IMR-90 (cell line): ENCODE measurements at regions not wholly inside any gene's neighbourhood (a gene's known extent, or its start where the extent isn't known, plus 50 kb on each side); places are given as distances from the start of the nearest gene placed in this dataset.

Source experiments
- BHLHE40 ChIP-seq: fragments of 150-350 bp; IDR thresholded peaks from 2 replicates; pipeline ENCODE4 v1.6.1; 2016; ENCODE audit warnings: mild to moderate bottlenecking, low read depth, low read length
- CEBPB ChIP-seq: IDR thresholded peaks from 2 replicates; pipeline ENCODE4 v1.6.1; 2012; ENCODE audit warnings: low read depth, low read length, improper control_type of control experiment
- FOS ChIP-seq: fragments of 150-350 bp; IDR thresholded peaks from 2 replicates; pipeline ENCODE4 v1.6.1; 2016; ENCODE audit warnings: low read depth, low read length
- MAFK ChIP-seq: IDR thresholded peaks from 2 replicates; pipeline ENCODE4 v1.6.1; 2012; ENCODE audit warnings: low read depth, low read length, improper control_type of control experiment
- MAZ ChIP-seq: IDR thresholded peaks from 2 replicates; pipeline ENCODE4 v1.6.1; 2012; ENCODE audit warnings: low read depth, mild to moderate bottlenecking, low read length, improper control_type of control experiment, moderate library complexity, borderline replicate concordance
- POLR2A ChIP-seq: IDR thresholded peaks from 2 replicates; pipeline ENCODE4 v1.6.1; 2012; ENCODE audit warnings: mild to moderate bottlenecking, low read depth, low read length
- RAD21 ChIP-seq: IDR thresholded peaks from 2 replicates; pipeline ENCODE4 v1.6.1; 2012; ENCODE audit warnings: low read length, improper control_type of control experiment
- RFX5 ChIP-seq: IDR thresholded peaks from 2 replicates; pipeline ENCODE4 v1.8.0; 2012; ENCODE audit warnings: low read depth, mild to moderate bottlenecking, low read length, moderate library complexity
- SMC3 ChIP-seq: fragments of 150-350 bp; IDR thresholded peaks from 2 replicates; pipeline ENCODE4 v1.6.1; 2016; ENCODE audit warnings: low read depth, mild to moderate bottlenecking, antibody characterized with exemption, low read length, moderate library complexity
- USF2 ChIP-seq: fragments of 150-350 bp; IDR thresholded peaks from 2 replicates; pipeline ENCODE4 v1.6.1; 2017; ENCODE audit warnings: mild to moderate bottlenecking, antibody characterized with exemption, low read length, low read depth
- TF ChIP-seq, protein P1 (sequence below): conservative IDR thresholded peaks from 2 replicates; pipeline ENCODE4 v1.5.1; 2012; ENCODE audit warnings: mild to moderate bottlenecking, low read depth, low read length, improper control_type of control experiment

GRCh38 chr2:84194181-84194580, 264.9 kb downstream of the SUCLG1 start:
- TF ChIP-seq RFX5, result no peak
- TF ChIP-seq, protein P1, sequence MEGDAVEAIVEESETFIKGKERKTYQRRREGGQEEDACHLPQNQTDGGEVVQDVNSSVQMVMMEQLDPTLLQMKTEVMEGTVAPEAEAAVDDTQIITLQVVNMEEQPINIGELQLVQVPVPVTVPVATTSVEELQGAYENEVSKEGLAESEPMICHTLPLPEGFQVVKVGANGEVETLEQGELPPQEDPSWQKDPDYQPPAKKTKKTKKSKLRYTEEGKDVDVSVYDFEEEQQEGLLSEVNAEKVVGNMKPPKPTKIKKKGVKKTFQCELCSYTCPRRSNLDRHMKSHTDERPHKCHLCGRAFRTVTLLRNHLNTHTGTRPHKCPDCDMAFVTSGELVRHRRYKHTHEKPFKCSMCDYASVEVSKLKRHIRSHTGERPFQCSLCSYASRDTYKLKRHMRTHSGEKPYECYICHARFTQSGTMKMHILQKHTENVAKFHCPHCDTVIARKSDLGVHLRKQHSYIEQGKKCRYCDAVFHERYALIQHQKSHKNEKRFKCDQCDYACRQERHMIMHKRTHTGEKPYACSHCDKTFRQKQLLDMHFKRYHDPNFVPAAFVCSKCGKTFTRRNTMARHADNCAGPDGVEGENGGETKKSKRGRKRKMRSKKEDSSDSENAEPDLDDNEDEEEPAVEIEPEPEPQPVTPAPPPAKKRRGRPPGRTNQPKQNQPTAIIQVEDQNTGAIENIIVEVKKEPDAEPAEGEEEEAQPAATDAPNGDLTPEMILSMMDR, result no peak
- no peak for TF ChIP-seq MAZ
- TF ChIP-seq FOS, result no peak
- TF ChIP-seq BHLHE40, result no peak
- no peak for TF ChIP-seq SMC3
- TF ChIP-seq POLR2A, result no peak
- no peak for TF ChIP-seq USF2
- TF ChIP-seq MAFK, result no peak
- no peak for TF ChIP-seq CEBPB
- TF ChIP-seq RAD21, result no peak
